ENCODE measurements at regions not wholly inside any gene's neighbourhood (a gene's known extent, or its start where the extent isn't known, plus 50 kb on each side); places are given as distances from the start of the nearest gene placed in this dataset.

DNA sequence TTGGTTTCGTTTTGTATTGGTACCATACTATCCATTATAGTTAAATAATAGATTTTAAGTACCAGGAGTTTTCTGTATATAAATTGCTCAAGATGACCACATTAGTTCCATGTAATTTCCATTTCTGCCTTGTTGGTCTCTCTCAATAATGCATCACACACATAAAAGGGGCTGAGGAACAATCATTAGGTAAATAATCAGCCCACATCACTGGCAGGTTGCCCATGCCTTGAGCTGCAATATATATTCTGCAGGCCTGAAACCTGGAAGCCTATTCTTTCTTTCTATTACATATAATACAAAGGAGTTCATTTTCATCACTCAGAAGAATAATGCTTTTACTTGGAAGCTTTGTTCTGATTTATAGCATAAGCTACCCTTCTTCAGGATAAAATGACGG, 616.1 kb upstream of the PKDCC start:
- TF ChIP-seq CTCF (IDR thresholded peaks at IDR 0.05) (no peak), EP300 (IDR thresholded peaks at IDR 0.05) (no peak), POLR2AphosphoS5 (IDR thresholded peaks at IDR 0.05) (no peak)

Measured in sigmoid colon (tissue), 4 donors.